ENCODE measurements at regions not wholly inside any gene's neighbourhood (a gene's known extent, or its start where the extent isn't known, plus 50 kb on each side); places are given as distances from the start of the nearest gene placed in this dataset.
"Not testable (repeated sequence)": the region's sequence is repeated elsewhere in the genome, so short reads cannot be mapped to it uniquely, and the experiment has no call there.

DNA sequence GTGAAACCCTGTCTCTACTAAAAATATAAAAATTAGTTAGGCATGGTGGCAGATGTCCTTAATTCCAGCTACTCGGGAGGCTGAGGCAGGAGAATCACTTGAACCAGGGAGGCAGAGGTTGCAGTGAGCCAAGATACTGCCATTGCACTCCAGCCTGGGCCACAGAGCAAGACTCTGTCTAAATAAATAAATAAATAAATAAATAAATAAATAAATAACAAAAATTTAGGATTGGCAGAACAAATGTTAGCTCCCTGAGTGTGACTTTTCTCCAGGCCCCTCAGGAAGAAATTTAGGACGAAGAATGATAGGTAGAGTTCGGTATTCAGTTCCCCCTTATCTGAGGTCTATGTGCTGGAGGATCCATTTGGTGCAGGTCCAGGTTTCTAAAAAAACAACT is 181.2 kb downstream of the CD47 start:
- not testable (repeated sequence) for DNase-seq (ENCODE audit: extremely low read depth in 1 of 2, low read depth in 1 of 2)

GRCh38 chr3:107907996-107908395 is 182.8 kb downstream of the CD47 start:
- DNase-seq (ENCODE audit: extremely low read depth in 1 of 2, low read depth in 1 of 2), result no peak

GRCh38 chr3:107904536-107905066 is 186.2 kb downstream of the CD47 start:
- no peak for DNase-seq (ENCODE audit: extremely low read depth in 1 of 2, low read depth in 1 of 2)

GRCh38 chr3:107899990-107900651 is 190.7 kb downstream of the CD47 start:
- DNase-seq (ENCODE audit: extremely low read depth in 1 of 2, low read depth in 1 of 2), result no peak

DNA sequence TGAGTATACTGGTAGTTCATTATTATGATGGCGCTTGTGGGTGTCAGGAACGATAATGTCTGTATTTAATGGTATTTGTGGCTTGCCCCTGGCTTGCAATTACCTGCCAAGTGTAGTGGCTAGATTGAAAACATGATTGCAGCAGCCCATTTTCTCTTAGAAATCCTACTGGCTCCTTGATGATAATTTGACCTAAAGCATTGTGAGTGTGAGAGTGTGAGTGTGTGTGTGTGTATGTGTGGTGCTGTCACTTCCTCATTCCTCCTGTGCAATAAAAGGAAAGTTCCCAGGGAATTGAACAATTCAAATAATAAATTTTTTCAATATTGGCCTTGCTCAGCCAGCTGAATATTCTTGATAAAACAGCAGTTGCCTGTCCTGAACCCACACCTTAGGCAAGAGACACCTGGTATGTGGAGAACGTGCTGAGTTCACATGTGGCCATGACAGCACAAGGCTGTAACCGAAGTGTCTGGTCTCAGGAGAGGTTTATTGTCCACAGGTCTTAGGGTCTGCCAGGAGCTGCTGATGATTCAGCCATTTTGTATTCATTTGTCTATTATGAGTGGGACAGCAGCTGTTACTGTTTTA is 193.3 kb downstream of the CD47 start:
- DNase-seq (ENCODE audit: extremely low read depth in 1 of 2, low read depth in 1 of 2), result no peak

- DNase-seq (ENCODE audit: extremely low read depth in 1 of 2, low read depth in 1 of 2), result no peak
Observed at GRCh38 chr3:107894998-107895397, 195.8 kb downstream of the CD47 start.

DNA sequence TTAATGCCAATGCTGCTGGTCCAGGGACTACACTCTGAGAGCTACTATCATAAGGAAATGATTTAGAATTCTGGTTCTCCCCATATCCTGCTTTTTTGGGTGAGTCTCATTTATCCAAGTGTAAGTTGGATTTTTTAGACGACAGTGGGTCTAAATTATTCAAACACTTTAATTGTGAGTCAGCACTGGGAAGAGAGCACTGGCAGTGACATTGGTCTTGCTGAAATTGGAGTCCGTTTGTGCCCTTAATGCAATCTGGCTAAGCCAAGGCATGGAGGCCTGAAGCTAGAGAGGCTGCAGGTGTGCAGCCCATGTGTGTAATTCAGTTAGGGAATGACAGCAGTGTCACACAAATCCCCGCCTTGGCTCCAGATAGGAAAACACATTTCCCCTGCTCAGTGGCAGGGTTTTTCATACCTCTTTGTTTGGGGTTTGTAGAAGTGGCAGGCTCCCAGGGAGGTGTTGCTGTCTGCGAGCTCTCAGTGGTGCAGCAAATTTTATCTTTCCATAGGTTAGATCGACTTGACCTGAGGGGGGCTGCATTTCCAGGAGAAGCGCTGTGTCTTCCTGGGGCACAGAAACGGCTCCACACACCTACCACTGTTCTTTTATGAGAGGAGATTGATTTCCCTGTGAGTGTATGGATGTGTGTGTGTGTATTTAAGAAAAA is 197.7 kb downstream of the CD47 start:
- DNase-seq (ENCODE audit: extremely low read depth in 1 of 2, low read depth in 1 of 2), result no peak

DNA sequence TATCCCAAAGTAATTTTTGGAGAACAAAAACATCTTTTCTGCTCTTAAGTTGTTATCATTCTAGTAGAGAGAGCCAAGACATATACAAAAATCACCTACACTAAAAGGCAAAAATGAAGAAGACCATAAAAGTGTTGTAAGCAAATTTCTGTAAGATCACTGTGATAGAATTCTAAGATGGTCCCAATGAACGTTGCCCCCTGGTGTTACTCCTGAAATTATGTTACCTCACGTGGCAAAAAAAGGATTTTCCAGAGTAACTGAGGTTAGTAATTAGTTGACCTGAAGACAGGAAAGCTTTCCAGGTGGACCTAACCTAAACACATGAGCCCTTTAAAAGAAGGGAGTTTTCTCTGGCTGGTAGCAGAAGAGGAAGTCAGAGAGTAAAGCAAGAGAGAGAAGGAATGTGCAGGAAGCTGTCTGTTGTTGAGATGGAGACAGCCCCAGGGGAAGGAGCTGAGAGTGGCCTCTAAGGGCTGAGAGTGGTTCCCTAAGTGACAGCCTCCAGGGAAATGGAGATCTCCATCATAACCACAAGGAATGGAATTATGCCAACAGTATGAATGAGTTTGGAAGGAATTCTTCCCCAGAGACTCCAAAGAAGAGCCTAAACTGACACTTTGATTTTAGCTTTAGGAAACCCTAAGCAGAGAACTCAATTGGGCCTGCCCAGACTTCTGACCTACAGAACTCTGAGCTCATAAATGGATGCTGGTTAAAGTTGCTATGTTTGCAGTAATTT is 205.9 kb downstream of the CD47 start:
- DNase-seq (ENCODE audit: extremely low read depth in 1 of 2, low read depth in 1 of 2), result no peak

- DNase-seq (ENCODE audit: extremely low read depth in 1 of 2, low read depth in 1 of 2), result no peak
Observed at GRCh38 chr3:107884028-107884427, 206.8 kb downstream of the CD47 start.

- no peak for DNase-seq (ENCODE audit: extremely low read depth in 1 of 2, low read depth in 1 of 2)
Observed at GRCh38 chr3:107882881-107883280, 207.9 kb downstream of the CD47 start.

DNA sequence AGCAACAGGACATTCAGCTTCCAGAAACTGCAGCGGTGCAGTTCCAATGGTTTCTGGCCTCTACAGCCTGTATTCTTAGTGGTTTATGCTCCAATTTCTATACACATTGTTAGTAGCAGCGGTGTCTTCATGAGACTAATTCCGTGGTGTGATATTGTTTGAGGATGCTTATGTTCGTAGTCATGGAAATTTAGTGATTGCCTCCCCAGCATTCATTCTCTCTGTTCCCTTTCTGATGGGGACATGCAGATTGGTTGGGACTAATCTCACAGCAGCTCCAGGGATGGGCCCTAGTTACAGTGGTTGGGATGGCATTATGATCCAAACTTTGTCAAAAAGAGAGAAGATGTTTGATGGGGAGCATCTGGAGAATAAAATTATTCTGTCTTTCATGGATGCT is 208.6 kb downstream of the CD47 start:
- no peak for DNase-seq (ENCODE audit: extremely low read depth in 1 of 2, low read depth in 1 of 2)

DNA sequence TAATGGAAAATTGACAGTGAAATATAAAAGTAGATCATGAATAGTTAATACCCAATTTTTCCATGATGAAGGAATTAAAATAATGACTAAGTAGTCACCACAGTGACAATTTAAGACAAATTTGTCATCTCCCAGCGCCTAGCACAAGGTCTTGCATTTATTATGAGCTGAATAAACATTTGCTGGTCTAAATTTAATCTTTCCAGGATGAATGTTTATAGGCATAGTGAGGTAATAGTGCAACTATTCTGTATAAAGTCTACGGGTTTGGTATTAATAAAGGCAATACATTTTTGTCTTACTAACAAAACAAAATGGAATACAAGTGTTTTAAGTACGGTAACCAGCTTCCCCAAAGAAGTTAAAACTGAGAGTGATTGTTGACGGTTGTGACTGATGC is 209.3 kb downstream of the CD47 start:
- no peak for DNase-seq (ENCODE audit: extremely low read depth in 1 of 2, low read depth in 1 of 2)

GRCh38 chr3:107880702-107881101 is 210.1 kb downstream of the CD47 start:
- DNase-seq (ENCODE audit: extremely low read depth in 1 of 2, low read depth in 1 of 2), result no peak

DNA sequence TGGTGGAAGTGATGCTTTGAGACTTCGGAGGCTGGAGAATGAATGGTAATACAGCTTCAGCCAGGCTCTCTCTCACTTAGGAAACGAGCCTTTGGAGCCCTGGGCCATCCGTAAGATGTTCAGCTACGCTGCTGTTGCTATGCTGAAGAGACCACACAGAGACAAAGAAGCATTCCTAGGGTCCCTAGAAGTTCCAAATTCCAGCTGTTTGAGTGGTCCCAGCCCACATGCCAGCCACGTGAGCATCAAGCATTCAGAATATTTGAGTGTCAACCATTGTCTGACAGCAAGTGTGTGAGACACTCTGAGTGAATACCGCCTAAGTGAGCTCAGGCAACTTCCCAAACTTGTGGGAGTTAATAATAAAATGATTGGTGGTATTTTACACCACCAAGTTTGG is 212.9 kb downstream of the CD47 start:
- DNase-seq (ENCODE audit: extremely low read depth in 1 of 2, low read depth in 1 of 2), result no peak

GRCh38 chr3:107870943-107871638 is 219.7 kb downstream of the CD47 start:
- no peak for DNase-seq (ENCODE audit: extremely low read depth in 1 of 2, low read depth in 1 of 2)

GRCh38 chr3:107870096-107870495 is 220.7 kb downstream of the CD47 start:
- DNase-seq (ENCODE audit: extremely low read depth in 1 of 2, low read depth in 1 of 2), result no peak

GRCh38 chr3:107868449-107868848 is 222.4 kb downstream of the CD47 start:
- DNase-seq (ENCODE audit: extremely low read depth in 1 of 2, low read depth in 1 of 2), result no peak

- DNase-seq (ENCODE audit: extremely low read depth in 1 of 2, low read depth in 1 of 2), result no peak
Observed at GRCh38 chr3:107861904-107862303, 228.9 kb downstream of the CD47 start.

DNA sequence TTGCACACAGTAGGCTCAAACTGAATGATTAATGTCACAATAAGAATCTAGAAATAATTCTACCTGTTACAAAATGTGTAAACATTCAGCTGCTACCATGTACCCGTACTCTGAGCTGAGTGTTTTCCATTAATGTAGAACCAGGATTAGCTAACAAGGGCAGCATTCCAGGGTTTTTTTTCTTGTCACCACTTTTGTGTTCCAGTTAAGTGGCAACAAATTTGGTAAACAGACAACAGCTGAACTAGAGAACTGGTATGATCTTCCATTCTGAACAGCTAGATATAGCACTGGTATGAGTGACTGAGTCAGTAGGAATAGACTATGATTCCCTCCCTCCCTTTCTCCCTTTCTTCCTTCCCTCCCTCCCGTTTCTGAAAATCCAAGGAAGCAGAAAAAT is 229.4 kb downstream of the CD47 start:
- no peak for DNase-seq (ENCODE audit: extremely low read depth in 1 of 2, low read depth in 1 of 2)

Data from stimulated activated CD8-positive, alpha-beta memory T cell treated with anti-CD3 and anti-CD28 coated beads, Interleukin-7, amount 100 ng/mL, for 48 hours (primary cell).